ENCODE measurements at regions not wholly inside any gene's neighbourhood (a gene's known extent, or its start where the extent isn't known, plus 50 kb on each side); places are given as distances from the start of the nearest gene placed in this dataset.

DNA sequence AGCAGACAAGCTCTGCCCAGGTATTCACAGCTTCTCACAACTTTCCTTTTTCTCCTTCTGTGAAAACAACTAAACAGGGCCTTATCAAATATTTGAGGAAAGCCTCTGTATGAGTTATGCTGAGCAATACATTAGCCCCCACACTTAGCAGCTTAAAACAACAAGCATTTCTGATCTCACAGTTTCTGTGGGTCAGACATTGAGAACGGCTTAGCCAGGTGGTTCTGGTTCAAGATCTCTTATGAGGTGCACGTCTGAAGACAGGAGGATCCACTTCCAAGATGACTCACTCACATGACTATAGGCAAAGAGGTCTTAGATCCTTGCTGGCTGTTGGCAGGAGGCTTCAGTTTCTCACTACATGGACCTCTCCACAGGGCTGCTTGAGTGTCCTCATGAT is 181.4 kb upstream of the WSCD1 start:
- TF ChIP-seq POLR2A (IDR thresholded peaks at IDR 0.05) (no peak), CTCF (IDR thresholded peaks at IDR 0.05) (no peak)
